GM23338 (cell line): ENCODE measurements at regions not wholly inside any gene's neighbourhood (a gene's known extent, or its start where the extent isn't known, plus 50 kb on each side); places are given as distances from the start of the nearest gene placed in this dataset.
A peak's percentile ranks its signal among the peaks of the same experiment; 100 is the strongest.

ENCODE experiments used
- ATAC-seq: fragments of 200-7000 bp; cut with Tn5 transposase; 3 replicates; pipeline ENCODE4 v1.9.1; 2020
- DNase-seq: peaks from one replicate; pipeline ENCODE4 v3.0.0-alpha.2; 2015; ENCODE audit warnings: low spot score
- H2AFZ ChIP-seq: fragments of 200-600 bp; sonication (generic); 2 replicates; pipeline ENCODE4 v1.8.0; 2016; ENCODE audit warnings: antibody characterized with exemption, mild to moderate bottlenecking, moderate library complexity
- H3F3A ChIP-seq: fragments of 200-600 bp; sonication (generic); replicated peaks from 2 replicates; pipeline ENCODE4 v1.8.0; 2017; ENCODE audit warnings: antibody characterized with exemption, mixed run types, low read depth
- H3K27ac ChIP-seq: fragments of 200-600 bp; sonication (generic); 2 replicates; pipeline ENCODE4 v1.6.1; 2016; ENCODE audit warnings: low read depth
- H3K27me3 ChIP-seq: fragments of 200-600 bp; sonication (generic); 2 replicates; pipeline ENCODE4 v1.8.0; 2016; ENCODE audit warnings: mild to moderate bottlenecking, mixed run types, moderate library complexity; ENCODE audit not compliant: insufficient read depth
- H3K36me3 ChIP-seq: fragments of 200-600 bp; sonication (generic); 2 replicates; pipeline ENCODE4 v1.8.0; 2016; ENCODE audit warnings: mild to moderate bottlenecking; ENCODE audit not compliant: insufficient read depth
- H3K4me1 ChIP-seq: fragments of 200-600 bp; sonication (generic); 2 replicates; pipeline ENCODE4 v1.8.0; 2016; ENCODE audit warnings: mild to moderate bottlenecking, moderate library complexity; ENCODE audit not compliant: insufficient read depth
- H3K4me2 ChIP-seq: fragments of 200-600 bp; sonication (generic); 2 replicates; pipeline ENCODE4 v1.7.1; 2017; ENCODE audit warnings: mixed run types
- H3K4me3 ChIP-seq: fragments of 200-600 bp; sonication (generic); 2 replicates; pipeline ENCODE4 v1.6.1; 2016; ENCODE audit warnings: mixed run types
- H3K79me2 ChIP-seq: fragments of 200-600 bp; sonication (generic); replicated peaks from 2 replicates; pipeline ENCODE4 v1.8.0; 2017; ENCODE audit warnings: mild to moderate bottlenecking; ENCODE audit not compliant: insufficient read depth
- H3K9me2 ChIP-seq: fragments of 200-600 bp; sonication (generic); 2 replicates; pipeline ENCODE4 v1.8.0; 2017; ENCODE audit not compliant: insufficient read depth
- H4K20me1 ChIP-seq: fragments of 200-600 bp; sonication (generic); replicated peaks from 2 replicates; pipeline ENCODE4 v1.8.0; 2017; ENCODE audit warnings: mild to moderate bottlenecking; ENCODE audit not compliant: insufficient read depth
- H3K27ac Mint-ChIP-seq: 2 replicates; pipeline ENCODE4 v1.8.0; 2020; ENCODE audit warnings: inconsistent platforms, mild to moderate bottlenecking, moderate library complexity, mixed read lengths
- H3K27me3 Mint-ChIP-seq: 3 replicates; pipeline ENCODE4 v1.8.0; 2022; ENCODE audit warnings: low read depth, mild to moderate bottlenecking, moderate library complexity, mixed read lengths, inconsistent platforms; ENCODE audit not compliant: insufficient read depth, poor library complexity
- H3K36me3 Mint-ChIP-seq: 3 replicates; pipeline ENCODE4 v1.8.0; 2021; ENCODE audit warnings: low read depth, mild to moderate bottlenecking, inconsistent platforms, moderate library complexity, mixed read lengths
- H3K4me1 Mint-ChIP-seq: 3 replicates; pipeline ENCODE4 v1.8.0; 2020; ENCODE audit warnings: mild to moderate bottlenecking, inconsistent platforms, mixed read lengths
- H3K4me3 Mint-ChIP-seq: 3 replicates; pipeline ENCODE4 v1.8.0; 2021; ENCODE audit warnings: moderate library complexity, mild to moderate bottlenecking, inconsistent platforms, mixed read lengths
- H3K9me3 Mint-ChIP-seq: 3 replicates; pipeline ENCODE4 v1.8.0; 2020; ENCODE audit warnings: moderate library complexity, mild to moderate bottlenecking, inconsistent platforms, mixed read lengths
- CREB1 ChIP-seq: fragments of 250-450 bp; sonication (Bioruptor Pico); IDR thresholded peaks from 2 replicates; pipeline ENCODE4 v1.5.0; 2020; ENCODE audit warnings: low read depth, mild to moderate bottlenecking, moderate library complexity
- JUNB ChIP-seq: IDR thresholded peaks from one replicate; pipeline ENCODE4 v1.6.1; 2016; ENCODE audit warnings: antibody characterized with exemption; ENCODE audit not compliant: unreplicated experiment
- NANOG ChIP-seq: IDR thresholded peaks from 2 replicates; pipeline ENCODE4 v1.6.1; 2016; ENCODE audit warnings: antibody characterized with exemption, borderline replicate concordance
- POLR2AphosphoS5 ChIP-seq: IDR thresholded peaks from 2 replicates; pipeline ENCODE4 v1.6.1; 2016; ENCODE audit warnings: antibody characterized with exemption, low read depth
- STAT1 ChIP-seq: IDR thresholded peaks from one replicate; pipeline ENCODE4 v1.6.1; 2016; ENCODE audit warnings: antibody characterized with exemption; ENCODE audit not compliant: unreplicated experiment
- ZNF114 ChIP-seq: fragments of 250-450 bp; sonication (Bioruptor Pico); IDR thresholded peaks from 2 replicates; pipeline ENCODE4 v1.5.0; 2020; ENCODE audit warnings: mild to moderate bottlenecking, moderate library complexity
- ZNF331 ChIP-seq: fragments of 250-450 bp; sonication (Bioruptor Pico); IDR thresholded peaks from 2 replicates; pipeline ENCODE4 v1.5.0; 2020; ENCODE audit warnings: low read depth, mild to moderate bottlenecking, moderate library complexity
- ZNF462 ChIP-seq: fragments of 250-450 bp; sonication (Bioruptor Pico); IDR thresholded peaks from 2 replicates; pipeline ENCODE4 v1.5.0; 2020; ENCODE audit warnings: mild to moderate bottlenecking, moderate library complexity
- TF ChIP-seq, protein P1 (sequence below), 2 experiments: fragments of 200-600 bp in 1 of 2; sonication (generic) in 1 of 2; conservative IDR thresholded peaks; 2 replicates each; pipeline versions ENCODE4 v1.5.1 to v1.6.1; 2016 to 2017; ENCODE audit warnings: antibody characterized with exemption in 2 of 2, low read depth in 2 of 2, mild to moderate bottlenecking in 2 of 2, moderate library complexity in 1 of 2
- TF ChIP-seq, protein P2 (sequence below): IDR thresholded peaks from one replicate; pipeline ENCODE4 v1.6.1; 2018; ENCODE audit warnings: antibody characterized with exemption; ENCODE audit not compliant: unreplicated experiment

GRCh38 chr6:90955246-90955645 is 368.4 kb upstream of the MAP3K7 start:
- H3K27ac ChIP-seq: no peak overlapping the region
- Mint-ChIP-seq H3K27ac (no peak overlapping the region), H3K9me3 (no peaks in the 10 kb centered on the region), H3K4me1 (peaks cover 3% of the 10 kb centered on the region; the same call in 2 of the 3 replicates), H3K27me3 (peaks cover 2% of the 10 kb centered on the region), H3K4me3 (no peak overlapping the region), H3K36me3 (no peaks in the 10 kb centered on the region)
- H3K9me2 ChIP-seq: no peaks in the 10 kb centered on the region
- no peaks in the 10 kb centered on the region for H3K27me3 ChIP-seq
- H3F3A ChIP-seq: no peaks in the 10 kb centered on the region
- no peak overlapping the region for H3K4me3 ChIP-seq
- 0 out of 2 replicates have a peak, but pooled peaks cover 5% of the 10 kb centered on the region for H3K4me1 ChIP-seq
- ATAC-seq (peak; percentile 69), DNase-seq (peak; percentile 17)
- no peaks in the 10 kb centered on the region for H3K36me3 ChIP-seq
- no peaks in the 10 kb centered on the region for H3K79me2 ChIP-seq
- H2AFZ ChIP-seq: peak overlapping the region; percentile 86; the same call in 1 of the 2 replicates
- no peak overlapping the region for H3K4me2 ChIP-seq
- TF ChIP-seq JUNB: no peak
- H4K20me1 ChIP-seq: no peaks in the 10 kb centered on the region

- H3K4me3 ChIP-seq: no peak overlapping the region
- Mint-ChIP-seq H3K27me3 (peaks cover 2% of the 10 kb centered on the region), H3K4me3 (no peak overlapping the region), H3K27ac (no peak overlapping the region), H3K4me1 (peaks cover 3% of the 10 kb centered on the region; the same call in 2 of the 3 replicates), H3K36me3 (no peaks in the 10 kb centered on the region), H3K9me3 (no peaks in the 10 kb centered on the region)
- H3K4me1 ChIP-seq: 0 out of 2 replicates have a peak, but pooled peaks cover 5% of the 10 kb centered on the region
- H3K27ac ChIP-seq: no peak overlapping the region
- no peaks in the 10 kb centered on the region for H3K9me2 ChIP-seq
- H2AFZ ChIP-seq: no peak overlapping the region
- no peak for ATAC-seq
- no peak for DNase-seq
- H3K36me3 ChIP-seq: no peaks in the 10 kb centered on the region
- no peaks in the 10 kb centered on the region for H4K20me1 ChIP-seq
- no peaks in the 10 kb centered on the region for H3K27me3 ChIP-seq
- no peak overlapping the region for H3K4me2 ChIP-seq
- no peaks in the 10 kb centered on the region for H3F3A ChIP-seq
- H3K79me2 ChIP-seq: no peaks in the 10 kb centered on the region
- no peak for TF ChIP-seq NANOG
- TF ChIP-seq, protein P1, sequence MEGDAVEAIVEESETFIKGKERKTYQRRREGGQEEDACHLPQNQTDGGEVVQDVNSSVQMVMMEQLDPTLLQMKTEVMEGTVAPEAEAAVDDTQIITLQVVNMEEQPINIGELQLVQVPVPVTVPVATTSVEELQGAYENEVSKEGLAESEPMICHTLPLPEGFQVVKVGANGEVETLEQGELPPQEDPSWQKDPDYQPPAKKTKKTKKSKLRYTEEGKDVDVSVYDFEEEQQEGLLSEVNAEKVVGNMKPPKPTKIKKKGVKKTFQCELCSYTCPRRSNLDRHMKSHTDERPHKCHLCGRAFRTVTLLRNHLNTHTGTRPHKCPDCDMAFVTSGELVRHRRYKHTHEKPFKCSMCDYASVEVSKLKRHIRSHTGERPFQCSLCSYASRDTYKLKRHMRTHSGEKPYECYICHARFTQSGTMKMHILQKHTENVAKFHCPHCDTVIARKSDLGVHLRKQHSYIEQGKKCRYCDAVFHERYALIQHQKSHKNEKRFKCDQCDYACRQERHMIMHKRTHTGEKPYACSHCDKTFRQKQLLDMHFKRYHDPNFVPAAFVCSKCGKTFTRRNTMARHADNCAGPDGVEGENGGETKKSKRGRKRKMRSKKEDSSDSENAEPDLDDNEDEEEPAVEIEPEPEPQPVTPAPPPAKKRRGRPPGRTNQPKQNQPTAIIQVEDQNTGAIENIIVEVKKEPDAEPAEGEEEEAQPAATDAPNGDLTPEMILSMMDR (conservative IDR thresholded peaks at IDR 0.05; ENCODE audit: low read depth in 2 of 2): no peak
- no peak for TF ChIP-seq ZNF331 (CRISPR knock-in tag)
- TF ChIP-seq POLR2AphosphoS5: no peak
- TF ChIP-seq ZNF114 (CRISPR knock-in tag): no peak
- no peak for TF ChIP-seq CREB1 (CRISPR knock-in tag)
- no peak for TF ChIP-seq STAT1
- TF ChIP-seq, protein P2, sequence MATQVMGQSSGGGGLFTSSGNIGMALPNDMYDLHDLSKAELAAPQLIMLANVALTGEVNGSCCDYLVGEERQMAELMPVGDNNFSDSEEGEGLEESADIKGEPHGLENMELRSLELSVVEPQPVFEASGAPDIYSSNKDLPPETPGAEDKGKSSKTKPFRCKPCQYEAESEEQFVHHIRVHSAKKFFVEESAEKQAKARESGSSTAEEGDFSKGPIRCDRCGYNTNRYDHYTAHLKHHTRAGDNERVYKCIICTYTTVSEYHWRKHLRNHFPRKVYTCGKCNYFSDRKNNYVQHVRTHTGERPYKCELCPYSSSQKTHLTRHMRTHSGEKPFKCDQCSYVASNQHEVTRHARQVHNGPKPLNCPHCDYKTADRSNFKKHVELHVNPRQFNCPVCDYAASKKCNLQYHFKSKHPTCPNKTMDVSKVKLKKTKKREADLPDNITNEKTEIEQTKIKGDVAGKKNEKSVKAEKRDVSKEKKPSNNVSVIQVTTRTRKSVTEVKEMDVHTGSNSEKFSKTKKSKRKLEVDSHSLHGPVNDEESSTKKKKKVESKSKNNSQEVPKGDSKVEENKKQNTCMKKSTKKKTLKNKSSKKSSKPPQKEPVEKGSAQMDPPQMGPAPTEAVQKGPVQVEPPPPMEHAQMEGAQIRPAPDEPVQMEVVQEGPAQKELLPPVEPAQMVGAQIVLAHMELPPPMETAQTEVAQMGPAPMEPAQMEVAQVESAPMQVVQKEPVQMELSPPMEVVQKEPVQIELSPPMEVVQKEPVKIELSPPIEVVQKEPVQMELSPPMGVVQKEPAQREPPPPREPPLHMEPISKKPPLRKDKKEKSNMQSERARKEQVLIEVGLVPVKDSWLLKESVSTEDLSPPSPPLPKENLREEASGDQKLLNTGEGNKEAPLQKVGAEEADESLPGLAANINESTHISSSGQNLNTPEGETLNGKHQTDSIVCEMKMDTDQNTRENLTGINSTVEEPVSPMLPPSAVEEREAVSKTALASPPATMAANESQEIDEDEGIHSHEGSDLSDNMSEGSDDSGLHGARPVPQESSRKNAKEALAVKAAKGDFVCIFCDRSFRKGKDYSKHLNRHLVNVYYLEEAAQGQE: no peak
- TF ChIP-seq ZNF462 (CRISPR knock-in tag): no peak
Measured at GRCh38 chr6:90953405-90954161, 366.7 kb upstream of the MAP3K7 start.
